GM18907 (cell line): ENCODE measurements at regions not wholly inside any gene's neighbourhood (a gene's known extent, or its start where the extent isn't known, plus 50 kb on each side); places are given as distances from the start of the nearest gene placed in this dataset.
"Not testable (repeated sequence)": the region's sequence is repeated elsewhere in the genome, so short reads cannot be mapped to it uniquely, and the experiment has no call there.

ENCODE experiments used
- ATAC-seq: cut with Tn5 transposase; IDR thresholded peaks from one replicate; pipeline ENCODE4 v1.9.1; 2021; ENCODE audit warnings: mild to moderate bottlenecking, moderate library complexity; ENCODE audit not compliant: unreplicated experiment

DNA sequence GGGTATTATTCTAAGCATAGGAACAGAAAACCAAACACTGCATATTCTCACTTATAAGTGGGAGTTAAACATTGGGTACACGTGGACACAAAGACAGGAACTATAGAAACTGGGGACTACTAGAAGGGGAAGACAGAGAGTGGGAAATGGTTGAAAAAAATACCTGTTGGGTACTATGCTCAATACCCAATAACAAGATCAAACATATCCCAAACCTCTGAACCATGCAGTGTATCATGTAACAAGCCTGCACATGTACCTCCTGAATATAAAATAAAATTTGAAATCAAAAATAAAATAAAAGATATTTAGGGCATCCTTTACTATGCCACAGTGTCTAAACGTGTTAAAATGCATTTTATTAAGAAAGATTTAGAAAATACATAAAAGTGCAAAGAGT, 221.0 kb upstream of the TFPI start:
- peak; percentile 5 for ATAC-seq

- ATAC-seq = no peak
These were observed 221.4 kb upstream of the TFPI start for GRCh38 chr2:187775651-187776050.

DNA sequence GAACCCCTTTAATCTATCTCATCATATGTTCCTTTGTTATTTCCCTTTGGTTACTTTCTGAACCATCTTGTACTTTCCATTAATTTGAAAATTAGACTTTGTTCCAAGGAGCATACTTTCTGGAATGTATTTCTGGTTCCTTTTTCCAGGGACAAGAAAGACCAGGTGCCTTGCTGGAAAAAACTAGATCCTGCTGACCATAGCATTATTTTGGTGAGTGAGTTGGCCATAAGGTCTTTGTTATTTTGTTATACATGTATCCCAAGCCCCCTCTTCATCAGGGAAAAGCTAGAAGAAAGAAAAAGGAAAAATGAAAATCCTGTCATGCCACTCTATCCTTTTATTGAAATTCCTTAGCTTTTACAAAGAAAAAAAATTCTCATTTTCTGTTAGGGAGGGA, 228.1 kb upstream of the TFPI start:
- ATAC-seq = no peak

GRCh38 chr2:187783446-187783845, 229.2 kb upstream of the TFPI start:
- ATAC-seq = no peak

GRCh38 chr2:187784138-187784537, 229.9 kb upstream of the TFPI start:
- ATAC-seq = not testable (repeated sequence)

DNA sequence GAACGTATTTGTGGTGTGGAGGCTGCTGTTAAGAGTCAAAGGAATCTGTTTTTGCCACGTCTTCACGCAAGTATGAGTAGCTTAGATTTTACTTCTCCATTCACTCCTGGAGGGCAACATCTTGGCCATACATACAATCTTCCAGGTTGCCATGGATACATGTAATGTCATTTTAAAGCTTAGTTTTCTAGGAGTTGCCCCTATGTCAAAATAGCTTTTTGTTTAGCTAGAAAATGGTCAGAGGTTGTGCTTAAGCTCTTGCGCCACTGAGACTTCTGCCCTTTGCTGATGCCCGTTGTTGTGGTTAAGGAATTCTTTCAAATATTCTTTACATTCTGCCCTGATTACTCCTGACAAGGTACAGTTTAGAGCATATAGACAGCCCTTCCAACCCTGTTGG, 245.4 kb upstream of the TFPI start:
- ATAC-seq = no peak

- ATAC-seq = no peak
These were observed 249.6 kb upstream of the TFPI start for GRCh38 chr2:187803816-187804215.

GRCh38 chr2:187815113-187815512, 260.9 kb upstream of the TFPI start:
- ATAC-seq = no peak

DNA sequence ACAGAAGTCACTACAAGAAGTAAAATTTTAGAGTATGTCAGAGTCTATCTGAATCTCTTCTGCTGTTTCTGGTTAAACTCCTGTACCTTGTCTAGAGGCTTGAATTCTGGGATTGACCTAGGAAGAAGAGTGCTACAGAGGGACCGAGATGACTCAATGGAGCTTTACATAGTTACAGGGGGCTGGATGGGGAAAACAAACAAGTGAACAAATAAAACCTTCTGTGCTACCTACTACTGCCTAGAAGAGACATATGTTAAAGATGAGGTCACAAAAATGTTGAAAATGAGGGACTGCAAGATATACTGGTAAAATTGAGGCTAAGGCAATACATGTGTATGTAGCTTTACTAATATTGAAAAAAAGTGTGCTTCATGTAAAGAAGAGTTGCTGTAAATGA, 265.4 kb upstream of the TFPI start:
- ATAC-seq = no peak

DNA sequence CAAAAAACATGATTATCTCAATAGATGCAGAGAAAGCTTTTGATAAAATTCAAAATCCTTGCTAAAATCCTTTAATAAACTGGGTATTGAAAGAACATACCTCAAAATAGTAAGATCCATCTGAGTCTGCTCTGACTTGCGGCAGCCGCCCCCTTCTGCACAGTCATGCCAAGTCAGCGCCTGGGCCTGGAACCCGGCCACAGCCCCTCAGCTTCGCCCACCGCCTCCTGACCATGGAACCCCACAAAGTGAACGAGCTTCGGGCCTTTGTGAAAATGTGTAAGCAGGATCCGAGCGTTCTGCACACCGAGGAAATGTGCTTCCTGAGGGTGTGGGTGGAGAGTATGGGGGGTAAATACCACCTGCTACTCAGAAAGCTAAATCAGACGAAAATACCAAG, 270.9 kb upstream of the TFPI start:
- no peak for ATAC-seq

GRCh38 chr2:187826023-187826422, 271.8 kb upstream of the TFPI start:
- ATAC-seq = no peak

- no peak for ATAC-seq
These were observed 280.6 kb upstream of the TFPI start for GRCh38 chr2:187834787-187835186.

DNA sequence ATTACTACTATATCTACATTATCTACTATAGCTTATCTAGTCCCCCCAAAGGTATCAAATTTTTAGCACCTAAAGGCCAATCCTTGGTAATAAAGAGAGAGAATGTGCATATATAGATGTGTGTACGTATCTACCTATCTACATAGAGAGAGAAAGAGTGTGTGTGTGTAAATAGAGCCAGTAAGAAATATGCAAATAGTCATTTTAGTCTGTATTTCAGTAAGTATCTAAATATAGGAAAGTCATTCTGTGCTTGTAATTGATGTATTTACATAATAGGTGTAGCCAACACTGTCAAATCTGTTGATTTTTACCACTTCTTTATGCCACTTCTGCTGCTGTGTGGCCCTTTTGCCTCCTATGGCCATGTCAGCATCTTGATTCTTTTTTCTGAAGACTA, 284.5 kb upstream of the TFPI start:
- no peak for ATAC-seq

GRCh38 chr2:187842315-187842714, 288.1 kb upstream of the TFPI start:
- ATAC-seq = no peak

GRCh38 chr2:187842978-187843847, 289.0 kb upstream of the TFPI start:
- peak; percentile 79 for ATAC-seq

- ATAC-seq = no peak
These were observed 293.3 kb upstream of the TFPI start for GRCh38 chr2:187847245-187848208.

- ATAC-seq = no peak
These were observed 297.8 kb upstream of the TFPI start for GRCh38 chr2:187851955-187852561.

- no peak for ATAC-seq
These were observed 299.2 kb upstream of the TFPI start for GRCh38 chr2:187853381-187853791.

- no peak for ATAC-seq
These were observed 300.6 kb upstream of the TFPI start for GRCh38 chr2:187854801-187855200.

DNA sequence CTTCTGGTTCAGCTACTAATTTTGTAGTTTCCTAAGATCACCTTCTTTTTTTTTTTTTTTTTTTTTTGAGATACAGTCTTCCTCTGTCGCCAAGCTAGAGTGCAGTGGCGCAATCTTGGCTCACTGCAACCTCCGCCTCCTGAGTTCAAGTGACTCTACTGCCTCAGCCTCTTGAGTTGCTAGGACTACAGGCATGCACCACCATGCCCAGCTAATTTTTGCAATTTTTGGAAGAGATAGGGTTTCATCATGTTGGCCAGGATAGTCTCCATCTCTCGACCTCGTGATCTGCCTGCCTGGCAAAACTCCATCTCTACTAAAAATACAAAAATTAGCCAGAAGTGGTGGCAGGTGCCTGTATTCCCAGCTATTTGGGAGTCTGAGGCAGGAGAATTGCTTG, 301.5 kb upstream of the TFPI start:
- no peak for ATAC-seq

DNA sequence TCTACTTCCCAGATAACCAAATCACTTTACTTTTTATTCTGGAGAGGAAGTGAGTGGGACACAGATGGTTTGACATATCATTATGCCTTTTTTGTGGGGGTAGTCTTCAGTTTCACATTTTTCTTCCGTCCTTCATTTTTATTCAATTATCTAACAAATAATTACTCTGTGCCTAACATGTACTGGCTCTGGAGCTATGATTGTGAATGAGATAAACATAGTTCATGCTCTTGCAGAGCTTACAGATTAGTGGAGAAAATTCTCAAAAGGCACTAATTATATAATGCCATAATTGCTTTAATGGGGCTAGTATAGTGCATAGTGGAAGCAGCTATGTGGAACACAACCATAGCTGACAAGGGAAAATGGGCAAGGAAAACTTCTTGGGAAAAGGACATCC, 303.6 kb upstream of the TFPI start:
- ATAC-seq = no peak
